ENCODE measurements at regions not wholly inside any gene's neighbourhood (a gene's known extent, or its start where the extent isn't known, plus 50 kb on each side); places are given as distances from the start of the nearest gene placed in this dataset.

- TF ChIP-seq USF1 (IDR thresholded peaks at IDR 0.05; ENCODE audit: borderline replicate concordance, extremely low read length, insufficient read depth, low read depth, low read length) (no peak), PAX5 (IDR thresholded peaks at IDR 0.05; ENCODE audit: borderline replicate concordance, low read depth, low read length) (peak; percentile 64), TARDBP (IDR thresholded peaks at IDR 0.05; ENCODE audit: borderline replicate concordance) (no peak), CREM (IDR thresholded peaks at IDR 0.05; ENCODE audit: low read depth) (peak; percentile 91), SMARCA5 (IDR thresholded peaks at IDR 0.05) (no peak), POLR2AphosphoS5 (IDR thresholded peaks at IDR 0.05; ENCODE audit: low read length) (no peak), RB1 (IDR thresholded peaks at IDR 0.05; ENCODE audit: borderline replicate concordance) (no peak), PAX8 (IDR thresholded peaks at IDR 0.05) (no peak), ATF7 (IDR thresholded peaks at IDR 0.05; ENCODE audit: low read depth) (peak; percentile 31; the same call in 1 of the 2 replicates), PKNOX1 (IDR thresholded peaks at IDR 0.05) (no peak), ZBED1 (IDR thresholded peaks at IDR 0.05; ENCODE audit: borderline replicate concordance) (peak; percentile 33; the same call in 1 of the 2 replicates), TCF3 (IDR thresholded peaks at IDR 0.05; ENCODE audit: borderline replicate concordance, insufficient read depth, low read depth, low read length) (peak; percentile 65; the same call in 1 of the 2 replicates), KAT2A (conservative IDR thresholded peaks at IDR 0.05; ENCODE audit: control insufficient read depth, low read depth, low read length) (no peak), RCOR1 (conservative IDR thresholded peaks at IDR 0.05; ENCODE audit: low read depth, low read length) (no peak), POLR2A (IDR thresholded peaks at IDR 0.05; ENCODE audit: low read depth, low read length) (no peak)
- TF ChIP-seq, protein P1, sequence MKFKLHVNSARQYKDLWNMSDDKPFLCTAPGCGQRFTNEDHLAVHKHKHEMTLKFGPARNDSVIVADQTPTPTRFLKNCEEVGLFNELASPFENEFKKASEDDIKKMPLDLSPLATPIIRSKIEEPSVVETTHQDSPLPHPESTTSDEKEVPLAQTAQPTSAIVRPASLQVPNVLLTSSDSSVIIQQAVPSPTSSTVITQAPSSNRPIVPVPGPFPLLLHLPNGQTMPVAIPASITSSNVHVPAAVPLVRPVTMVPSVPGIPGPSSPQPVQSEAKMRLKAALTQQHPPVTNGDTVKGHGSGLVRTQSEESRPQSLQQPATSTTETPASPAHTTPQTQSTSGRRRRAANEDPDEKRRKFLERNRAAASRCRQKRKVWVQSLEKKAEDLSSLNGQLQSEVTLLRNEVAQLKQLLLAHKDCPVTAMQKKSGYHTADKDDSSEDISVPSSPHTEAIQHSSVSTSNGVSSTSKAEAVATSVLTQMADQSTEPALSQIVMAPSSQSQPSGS (IDR thresholded peaks at IDR 0.05; ENCODE audit: low read length) = peak; percentile 83
- TF ChIP-seq, protein P2, sequence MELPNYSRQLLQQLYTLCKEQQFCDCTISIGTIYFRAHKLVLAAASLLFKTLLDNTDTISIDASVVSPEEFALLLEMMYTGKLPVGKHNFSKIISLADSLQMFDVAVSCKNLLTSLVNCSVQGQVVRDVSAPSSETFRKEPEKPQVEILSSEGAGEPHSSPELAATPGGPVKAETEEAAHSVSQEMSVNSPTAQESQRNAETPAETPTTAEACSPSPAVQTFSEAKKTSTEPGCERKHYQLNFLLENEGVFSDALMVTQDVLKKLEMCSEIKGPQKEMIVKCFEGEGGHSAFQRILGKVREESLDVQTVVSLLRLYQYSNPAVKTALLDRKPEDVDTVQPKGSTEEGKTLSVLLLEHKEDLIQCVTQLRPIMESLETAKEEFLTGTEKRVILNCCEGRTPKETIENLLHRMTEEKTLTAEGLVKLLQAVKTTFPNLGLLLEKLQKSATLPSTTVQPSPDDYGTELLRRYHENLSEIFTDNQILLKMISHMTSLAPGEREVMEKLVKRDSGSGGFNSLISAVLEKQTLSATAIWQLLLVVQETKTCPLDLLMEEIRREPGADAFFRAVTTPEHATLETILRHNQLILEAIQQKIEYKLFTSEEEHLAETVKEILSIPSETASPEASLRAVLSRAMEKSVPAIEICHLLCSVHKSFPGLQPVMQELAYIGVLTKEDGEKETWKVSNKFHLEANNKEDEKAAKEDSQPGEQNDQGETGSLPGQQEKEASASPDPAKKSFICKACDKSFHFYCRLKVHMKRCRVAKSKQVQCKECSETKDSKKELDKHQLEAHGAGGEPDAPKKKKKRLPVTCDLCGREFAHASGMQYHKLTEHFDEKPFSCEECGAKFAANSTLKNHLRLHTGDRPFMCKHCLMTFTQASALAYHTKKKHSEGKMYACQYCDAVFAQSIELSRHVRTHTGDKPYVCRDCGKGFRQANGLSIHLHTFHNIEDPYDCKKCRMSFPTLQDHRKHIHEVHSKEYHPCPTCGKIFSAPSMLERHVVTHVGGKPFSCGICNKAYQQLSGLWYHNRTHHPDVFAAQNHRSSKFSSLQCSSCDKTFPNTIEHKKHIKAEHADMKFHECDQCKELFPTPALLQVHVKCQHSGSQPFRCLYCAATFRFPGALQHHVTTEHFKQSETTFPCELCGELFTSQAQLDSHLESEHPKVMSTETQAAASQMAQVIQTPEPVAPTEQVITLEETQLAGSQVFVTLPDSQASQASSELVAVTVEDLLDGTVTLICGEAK (IDR thresholded peaks at IDR 0.05; ENCODE audit: borderline replicate concordance) = no peak
- TF ChIP-seq, protein P3, sequence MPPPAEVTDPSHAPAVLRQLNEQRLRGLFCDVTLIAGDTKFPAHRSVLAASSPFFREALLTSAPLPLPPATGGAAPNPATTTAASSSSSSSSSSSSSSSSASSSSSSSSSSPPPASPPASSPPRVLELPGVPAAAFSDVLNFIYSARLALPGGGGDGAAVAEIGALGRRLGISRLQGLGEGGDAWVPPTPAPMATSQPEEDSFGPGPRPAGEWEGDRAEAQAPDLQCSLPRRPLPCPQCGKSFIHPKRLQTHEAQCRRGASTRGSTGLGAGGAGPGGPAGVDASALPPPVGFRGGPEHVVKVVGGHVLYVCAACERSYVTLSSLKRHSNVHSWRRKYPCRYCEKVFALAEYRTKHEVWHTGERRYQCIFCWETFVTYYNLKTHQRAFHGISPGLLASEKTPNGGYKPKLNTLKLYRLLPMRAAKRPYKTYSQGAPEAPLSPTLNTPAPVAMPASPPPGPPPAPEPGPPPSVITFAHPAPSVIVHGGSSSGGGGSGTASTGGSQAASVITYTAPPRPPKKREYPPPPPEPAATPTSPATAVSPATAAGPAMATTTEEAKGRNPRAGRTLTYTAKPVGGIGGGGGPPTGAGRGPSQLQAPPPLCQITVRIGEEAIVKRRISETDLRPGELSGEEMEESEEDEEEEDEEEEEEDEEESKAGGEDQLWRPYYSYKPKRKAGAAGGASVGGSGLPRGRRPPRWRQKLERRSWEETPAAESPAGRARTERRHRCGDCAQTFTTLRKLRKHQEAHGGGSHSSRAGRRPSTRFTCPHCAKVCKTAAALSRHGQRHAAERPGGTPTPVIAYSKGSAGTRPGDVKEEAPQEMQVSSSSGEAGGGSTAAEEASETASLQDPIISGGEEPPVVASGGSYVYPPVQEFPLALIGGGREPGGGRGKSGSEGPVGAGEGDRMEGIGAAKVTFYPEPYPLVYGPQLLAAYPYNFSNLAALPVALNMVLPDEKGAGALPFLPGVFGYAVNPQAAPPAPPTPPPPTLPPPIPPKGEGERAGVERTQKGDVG (CRISPR knock-in tag; IDR thresholded peaks at IDR 0.05) = no peak
Measured at GRCh38 chrX:78517124-78517523, 142.0 kb downstream of the RTL3 start (continued).
